ENCODE measurements at regions not wholly inside any gene's neighbourhood (a gene's known extent, or its start where the extent isn't known, plus 50 kb on each side); places are given as distances from the start of the nearest gene placed in this dataset.
"Not testable (repeated sequence)": the region's sequence is repeated elsewhere in the genome, so short reads cannot be mapped to it uniquely, and the experiment has no call there.

- DNase-seq = no peak
These were observed 375.9 kb downstream of the NXPH1 start for GRCh38 chr7:8809320-8809719.

- DNase-seq = no peak
These were observed 384.1 kb downstream of the NXPH1 start for GRCh38 chr7:8817448-8818036.

GRCh38 chr7:8818406-8818805 lies 385.0 kb downstream of the NXPH1 start:
- no peak for DNase-seq

- no peak for DNase-seq
These were observed 389.2 kb downstream of the NXPH1 start for GRCh38 chr7:8822595-8822994.

DNA sequence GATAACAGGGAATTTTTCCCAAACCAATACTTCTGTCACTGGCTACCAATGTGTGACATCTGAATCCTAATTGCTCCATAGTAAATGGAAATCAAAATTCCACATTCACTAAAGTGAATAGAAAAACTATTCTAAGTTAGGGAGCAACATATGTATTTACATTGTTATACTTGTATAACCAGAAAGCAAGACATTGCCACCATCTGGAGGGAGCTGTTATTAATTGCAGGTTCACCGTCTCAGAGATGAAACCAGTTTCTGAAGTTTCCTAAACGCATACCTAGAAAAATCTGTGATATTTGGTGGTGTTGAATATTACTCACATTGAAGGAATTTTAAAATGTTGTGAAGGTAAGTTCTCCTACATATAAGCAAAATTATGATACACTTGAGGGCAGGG lies 390.1 kb downstream of the NXPH1 start:
- no peak for DNase-seq

- no peak for DNase-seq
These were observed 393.9 kb downstream of the NXPH1 start for GRCh38 chr7:8827329-8827728.

DNA sequence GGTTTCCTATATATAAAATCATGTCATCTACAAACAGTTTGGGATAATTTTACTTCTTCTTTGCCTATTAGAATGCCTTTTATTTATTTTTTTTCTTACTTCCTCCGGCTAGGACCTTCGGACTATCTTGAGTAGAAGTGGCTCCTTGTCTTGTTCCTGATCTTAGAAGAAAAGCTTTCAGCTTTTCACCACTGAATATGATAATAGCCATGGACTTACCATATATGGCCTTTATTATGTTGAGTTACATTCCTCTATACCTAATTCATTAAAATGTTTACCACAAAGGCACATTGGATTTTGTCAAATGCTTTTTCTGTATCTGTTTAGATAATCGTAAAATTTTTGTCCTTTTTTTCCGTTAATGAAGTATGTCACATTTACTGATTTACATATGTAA lies 395.7 kb downstream of the NXPH1 start:
- DNase-seq = no peak

GRCh38 chr7:8831376-8831775 lies 398.0 kb downstream of the NXPH1 start:
- no peak for DNase-seq

DNA sequence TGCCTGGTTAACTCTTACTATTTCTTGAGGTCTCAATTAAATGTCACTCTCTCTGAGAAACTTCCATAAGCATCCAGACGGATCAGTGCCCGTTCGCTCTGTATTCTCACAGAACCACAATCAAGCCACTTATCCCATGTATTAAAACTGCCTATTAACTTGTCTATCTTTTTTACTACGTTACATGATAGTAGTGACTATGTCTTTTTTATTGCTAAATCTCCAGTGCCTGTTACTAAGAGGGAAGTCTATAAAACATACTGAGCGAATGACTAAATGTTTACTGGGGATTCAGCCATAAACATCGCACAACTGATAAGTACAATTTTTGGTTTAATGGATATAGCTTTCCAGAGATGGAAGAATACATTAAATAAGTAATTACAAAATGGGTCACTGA lies 399.9 kb downstream of the NXPH1 start:
- DNase-seq = no peak

DNA sequence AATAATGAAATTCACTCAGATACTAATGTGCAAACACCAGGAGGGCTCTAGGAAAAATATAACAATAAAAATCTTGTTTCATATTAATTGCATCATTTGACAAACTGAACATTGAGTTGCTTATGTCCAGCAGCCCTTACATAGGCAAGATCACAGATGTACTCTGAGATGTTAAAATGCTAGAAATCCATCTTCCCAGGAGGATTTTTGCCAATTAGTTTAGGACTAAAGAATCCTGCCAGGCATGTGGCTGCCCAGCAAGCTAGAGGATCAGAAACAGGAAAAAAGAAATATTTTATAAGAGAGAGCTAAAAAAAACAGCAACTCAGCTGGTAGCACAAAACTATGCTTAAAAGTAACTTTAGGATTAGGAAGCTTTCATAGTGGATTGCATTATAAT lies 407.8 kb downstream of the NXPH1 start:
- DNase-seq = no peak

- no peak for DNase-seq
These were observed 438.3 kb downstream of the NXPH1 start for GRCh38 chr7:8871716-8872115.

DNA sequence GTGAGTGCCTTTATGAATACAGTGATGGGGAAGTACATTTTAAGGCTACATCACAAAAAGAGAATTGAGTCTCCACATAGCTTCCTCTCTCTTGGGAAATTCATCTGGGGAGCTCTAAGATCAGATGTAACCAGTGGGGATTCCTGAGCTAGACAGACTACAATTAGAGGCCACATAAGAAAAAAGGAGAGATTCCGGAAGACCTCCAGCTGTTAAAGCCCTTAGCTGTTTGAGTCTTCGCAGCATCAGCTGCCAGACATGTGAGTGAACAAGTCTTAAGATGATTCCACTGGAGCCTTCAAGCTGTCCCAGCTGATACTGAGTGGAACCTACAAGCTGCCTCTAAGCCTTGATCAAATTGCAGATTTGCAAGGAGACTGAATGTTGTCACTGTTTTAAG lies 448.5 kb downstream of the NXPH1 start:
- no peak for DNase-seq

- DNase-seq = no peak
These were observed 452.1 kb downstream of the NXPH1 start for GRCh38 chr7:8885480-8886000.

- DNase-seq = not testable (repeated sequence)
These were observed 456.9 kb downstream of the NXPH1 start for GRCh38 chr7:8890346-8890745.

DNA sequence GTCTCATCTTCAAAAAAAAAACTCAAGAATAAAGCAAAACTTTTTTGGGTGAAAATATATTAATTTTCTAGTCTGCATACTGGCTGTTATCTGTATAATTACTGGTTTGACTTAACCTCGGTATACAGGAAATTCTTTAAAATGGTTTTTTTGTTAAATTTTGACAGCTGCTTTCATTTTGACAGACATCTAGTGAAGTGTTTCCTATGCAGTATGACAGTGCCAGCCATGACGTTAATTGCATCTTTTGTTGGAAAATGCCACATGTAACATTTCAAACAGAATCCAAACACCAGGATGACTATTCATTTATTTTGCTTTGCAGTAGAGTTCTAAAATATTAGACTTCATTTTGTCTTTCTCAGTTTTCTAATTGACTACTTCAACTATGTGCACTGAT lies 460.4 kb downstream of the NXPH1 start:
- DNase-seq = no peak

DNA sequence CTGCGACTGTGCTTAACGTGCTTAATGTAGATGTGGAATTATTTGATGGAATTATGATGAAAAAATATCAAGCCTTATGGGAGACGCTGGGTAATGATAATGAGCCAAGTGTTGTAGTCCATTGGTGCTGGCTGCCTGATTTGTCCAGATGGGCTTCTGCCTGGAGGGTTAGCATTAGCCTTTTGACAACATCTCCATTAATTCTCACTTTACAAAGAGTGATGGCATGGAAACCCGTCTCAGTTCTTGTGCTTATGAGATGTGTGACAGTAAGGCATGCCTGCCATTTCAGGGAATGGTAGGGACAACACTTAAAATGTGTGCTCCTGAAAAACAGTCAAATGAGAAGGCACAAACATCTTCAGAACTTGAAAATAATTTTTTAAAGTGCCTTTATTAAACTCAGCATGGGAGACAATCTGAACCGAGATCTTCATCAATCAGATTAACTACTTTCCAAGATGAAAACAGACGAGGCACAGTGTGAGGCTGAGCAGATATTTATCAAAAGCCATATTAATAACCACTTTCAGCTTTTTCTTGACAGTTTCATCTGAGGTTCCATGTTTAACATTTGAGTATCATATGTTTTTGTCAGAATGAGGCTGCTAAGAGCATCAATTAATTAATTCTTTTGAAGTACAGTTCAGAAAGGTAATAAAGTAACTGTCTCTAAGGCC lies 473.1 kb downstream of the NXPH1 start:
- no peak for DNase-seq

GRCh38 chr7:8908889-8909288 lies 475.5 kb downstream of the NXPH1 start:
- no peak for DNase-seq

DNA sequence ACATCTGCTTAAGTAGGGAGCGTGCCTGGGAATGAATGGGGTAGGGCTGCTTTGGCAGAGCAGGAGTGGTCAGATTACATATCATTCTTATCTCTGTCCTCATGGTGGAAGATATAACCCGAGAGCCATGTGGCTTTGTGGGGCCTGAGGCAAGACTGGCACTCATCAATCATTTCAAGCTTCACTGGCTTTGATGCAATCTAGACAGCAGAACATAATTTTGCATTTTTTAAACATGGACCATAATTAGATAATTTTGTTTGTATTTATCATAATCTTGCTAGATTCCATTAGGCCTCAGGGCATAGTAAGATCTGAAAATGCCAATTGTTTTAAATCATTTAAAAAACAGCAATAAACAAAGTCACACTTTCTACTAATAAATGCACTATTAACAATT lies 480.3 kb downstream of the NXPH1 start:
- DNase-seq = no peak

DNA sequence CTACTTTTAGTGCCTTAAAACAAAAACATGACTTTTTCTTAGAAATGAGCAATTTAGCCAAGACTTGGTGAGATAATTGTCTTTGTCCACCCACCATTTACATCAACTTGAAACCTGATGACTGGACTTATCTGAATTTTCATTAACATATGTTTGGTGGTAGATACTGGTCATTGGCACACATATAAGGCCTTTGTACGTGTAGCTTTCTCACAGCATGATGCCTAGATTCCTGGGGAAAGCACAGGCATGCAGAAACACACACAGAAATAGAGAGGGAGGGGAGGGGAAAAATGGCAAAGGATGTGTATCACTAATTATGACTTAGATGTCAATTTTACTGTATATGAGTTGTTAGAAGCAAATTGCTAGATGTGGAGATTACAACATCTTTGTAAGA lies 488.4 kb downstream of the NXPH1 start:
- DNase-seq = no peak

DNA sequence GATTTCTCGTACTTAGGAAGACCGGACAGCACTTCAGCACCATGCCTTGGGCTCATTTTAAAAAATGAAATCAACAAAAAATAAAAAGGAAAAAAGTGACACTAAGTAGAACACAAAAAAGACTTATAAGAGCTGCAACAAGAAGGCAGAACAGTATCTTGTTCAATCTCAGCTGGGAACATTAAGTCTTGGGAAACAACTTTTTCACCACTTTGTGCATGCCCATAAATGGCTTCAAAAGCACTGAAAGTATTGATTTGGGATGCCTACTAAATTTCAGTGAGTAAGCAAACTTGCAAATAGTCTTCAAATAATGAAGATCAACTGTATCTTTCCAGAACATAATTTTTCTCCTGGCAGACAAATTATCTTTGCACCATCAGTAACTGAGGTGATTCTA lies 489.3 kb downstream of the NXPH1 start:
- DNase-seq = no peak

- DNase-seq = no peak
These were observed 489.9 kb downstream of the NXPH1 start for GRCh38 chr7:8923164-8923806.

DNA sequence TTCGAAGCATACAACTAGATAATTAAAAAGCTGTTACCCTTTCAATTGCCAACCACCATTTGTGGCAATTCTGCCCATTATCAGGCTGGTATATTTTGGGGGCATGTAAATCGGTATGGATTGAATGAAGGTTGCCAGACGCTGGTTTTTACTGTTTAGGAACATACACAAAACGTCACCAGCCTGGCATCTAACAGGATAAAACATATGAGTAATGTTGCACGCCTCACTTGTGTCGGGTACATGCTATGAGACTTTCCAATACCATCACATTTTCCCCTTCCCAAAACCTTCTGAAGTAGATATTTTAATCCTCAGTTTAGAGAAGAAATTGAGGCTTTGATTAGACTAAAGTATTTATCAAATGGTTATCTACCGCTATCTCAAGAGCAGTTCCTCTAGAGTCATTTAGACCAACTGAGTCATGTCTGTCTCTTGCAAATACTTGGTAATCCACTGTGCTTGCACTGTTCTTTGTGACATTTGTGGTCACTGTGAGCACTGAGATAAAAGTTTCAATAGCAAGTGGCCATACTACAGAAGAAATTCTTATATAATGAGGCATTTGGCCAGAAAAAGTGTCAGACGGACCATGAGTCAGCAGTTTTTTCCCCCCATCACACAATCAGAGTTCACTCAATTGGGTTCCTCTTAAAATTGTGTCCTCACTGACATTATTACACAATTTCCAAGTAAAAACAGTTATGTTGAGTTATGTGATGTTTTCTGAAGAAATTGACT lies 498.7 kb downstream of the NXPH1 start:
- no peak for DNase-seq

DNA sequence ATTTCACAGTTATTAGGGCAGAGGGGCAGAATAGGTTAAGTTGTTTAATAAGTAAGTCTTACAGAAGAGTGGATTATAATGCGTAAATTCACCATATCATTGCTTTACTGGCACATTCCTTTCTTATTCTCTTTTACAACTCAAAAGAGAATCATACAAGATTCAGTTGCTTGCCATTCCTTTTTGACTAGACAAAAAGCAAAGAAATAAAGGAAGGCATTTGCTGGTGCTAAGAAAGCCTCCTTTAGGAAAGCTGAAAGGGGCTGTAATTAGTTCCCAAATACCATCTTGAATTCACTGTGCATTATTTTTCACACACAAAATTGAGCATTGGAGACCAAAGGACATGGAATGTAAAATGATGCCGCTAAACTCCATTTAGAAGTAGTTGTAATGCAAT lies 499.3 kb downstream of the NXPH1 start:
- no peak for DNase-seq

- DNase-seq = no peak
These were observed 503.8 kb downstream of the NXPH1 start for GRCh38 chr7:8937204-8937603.

Measured in DMS79 (cell line).